ENCODE measurements at regions not wholly inside any gene's neighbourhood (a gene's known extent, or its start where the extent isn't known, plus 50 kb on each side); places are given as distances from the start of the nearest gene placed in this dataset.

DNA sequence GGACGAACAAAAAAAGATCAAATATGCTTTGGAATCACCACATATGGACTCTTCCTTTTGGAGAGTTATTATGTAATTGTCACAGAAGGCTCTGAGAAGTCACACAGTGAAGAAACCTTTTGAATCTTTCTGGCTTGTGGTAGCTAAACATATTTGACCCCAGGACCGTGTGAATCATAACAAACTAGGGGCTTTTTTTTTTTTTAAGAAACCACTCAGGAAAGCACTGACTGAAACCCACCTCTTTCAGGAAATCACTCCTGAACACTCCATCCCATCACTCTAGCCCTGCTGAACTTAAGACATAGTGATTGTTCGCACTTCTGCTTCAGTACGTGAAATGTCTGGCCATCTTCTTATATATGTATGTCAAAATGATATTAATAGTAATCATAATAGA lies 495.9 kb upstream of the ARID1B start:
- TF ChIP-seq CTCF (conservative IDR thresholded peaks at IDR 0.05; ENCODE audit: low read depth in 2 of 2) (no peak), ZNF462 (CRISPR knock-in tag; IDR thresholded peaks at IDR 0.05) (no peak), EZH2 (IDR thresholded peaks at IDR 0.05; ENCODE audit: low read depth, unreplicated experiment) (no peak), POLR2AphosphoS5 (IDR thresholded peaks at IDR 0.05; ENCODE audit: low read depth) (no peak)
- TF ChIP-seq, protein P1, sequence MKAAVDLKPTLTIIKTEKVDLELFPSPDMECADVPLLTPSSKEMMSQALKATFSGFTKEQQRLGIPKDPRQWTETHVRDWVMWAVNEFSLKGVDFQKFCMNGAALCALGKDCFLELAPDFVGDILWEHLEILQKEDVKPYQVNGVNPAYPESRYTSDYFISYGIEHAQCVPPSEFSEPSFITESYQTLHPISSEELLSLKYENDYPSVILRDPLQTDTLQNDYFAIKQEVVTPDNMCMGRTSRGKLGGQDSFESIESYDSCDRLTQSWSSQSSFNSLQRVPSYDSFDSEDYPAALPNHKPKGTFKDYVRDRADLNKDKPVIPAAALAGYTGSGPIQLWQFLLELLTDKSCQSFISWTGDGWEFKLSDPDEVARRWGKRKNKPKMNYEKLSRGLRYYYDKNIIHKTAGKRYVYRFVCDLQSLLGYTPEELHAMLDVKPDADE (IDR thresholded peaks at IDR 0.05): no peak
- TF ChIP-seq, protein P2, sequence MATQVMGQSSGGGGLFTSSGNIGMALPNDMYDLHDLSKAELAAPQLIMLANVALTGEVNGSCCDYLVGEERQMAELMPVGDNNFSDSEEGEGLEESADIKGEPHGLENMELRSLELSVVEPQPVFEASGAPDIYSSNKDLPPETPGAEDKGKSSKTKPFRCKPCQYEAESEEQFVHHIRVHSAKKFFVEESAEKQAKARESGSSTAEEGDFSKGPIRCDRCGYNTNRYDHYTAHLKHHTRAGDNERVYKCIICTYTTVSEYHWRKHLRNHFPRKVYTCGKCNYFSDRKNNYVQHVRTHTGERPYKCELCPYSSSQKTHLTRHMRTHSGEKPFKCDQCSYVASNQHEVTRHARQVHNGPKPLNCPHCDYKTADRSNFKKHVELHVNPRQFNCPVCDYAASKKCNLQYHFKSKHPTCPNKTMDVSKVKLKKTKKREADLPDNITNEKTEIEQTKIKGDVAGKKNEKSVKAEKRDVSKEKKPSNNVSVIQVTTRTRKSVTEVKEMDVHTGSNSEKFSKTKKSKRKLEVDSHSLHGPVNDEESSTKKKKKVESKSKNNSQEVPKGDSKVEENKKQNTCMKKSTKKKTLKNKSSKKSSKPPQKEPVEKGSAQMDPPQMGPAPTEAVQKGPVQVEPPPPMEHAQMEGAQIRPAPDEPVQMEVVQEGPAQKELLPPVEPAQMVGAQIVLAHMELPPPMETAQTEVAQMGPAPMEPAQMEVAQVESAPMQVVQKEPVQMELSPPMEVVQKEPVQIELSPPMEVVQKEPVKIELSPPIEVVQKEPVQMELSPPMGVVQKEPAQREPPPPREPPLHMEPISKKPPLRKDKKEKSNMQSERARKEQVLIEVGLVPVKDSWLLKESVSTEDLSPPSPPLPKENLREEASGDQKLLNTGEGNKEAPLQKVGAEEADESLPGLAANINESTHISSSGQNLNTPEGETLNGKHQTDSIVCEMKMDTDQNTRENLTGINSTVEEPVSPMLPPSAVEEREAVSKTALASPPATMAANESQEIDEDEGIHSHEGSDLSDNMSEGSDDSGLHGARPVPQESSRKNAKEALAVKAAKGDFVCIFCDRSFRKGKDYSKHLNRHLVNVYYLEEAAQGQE (IDR thresholded peaks at IDR 0.05; ENCODE audit: unreplicated experiment): no peak

Data from GM23338 (cell line).